GM10266 (cell line): ENCODE measurements at regions not wholly inside any gene's neighbourhood (a gene's known extent, or its start where the extent isn't known, plus 50 kb on each side); places are given as distances from the start of the nearest gene placed in this dataset.

Experiments used
- DNase-seq: peaks from one replicate; pipeline ENCODE4 v3.0.0; 2012; ENCODE audit errors: extremely low spot score
- TF ChIP-seq, protein P1 (sequence below): IDR thresholded peaks from 2 replicates; pipeline ENCODE4 v1.5.1; 2012; ENCODE audit warnings: mild to moderate bottlenecking, low read depth; ENCODE audit not compliant: control insufficient read depth, insufficient read depth; ENCODE audit errors: missing control alignments

DNA sequence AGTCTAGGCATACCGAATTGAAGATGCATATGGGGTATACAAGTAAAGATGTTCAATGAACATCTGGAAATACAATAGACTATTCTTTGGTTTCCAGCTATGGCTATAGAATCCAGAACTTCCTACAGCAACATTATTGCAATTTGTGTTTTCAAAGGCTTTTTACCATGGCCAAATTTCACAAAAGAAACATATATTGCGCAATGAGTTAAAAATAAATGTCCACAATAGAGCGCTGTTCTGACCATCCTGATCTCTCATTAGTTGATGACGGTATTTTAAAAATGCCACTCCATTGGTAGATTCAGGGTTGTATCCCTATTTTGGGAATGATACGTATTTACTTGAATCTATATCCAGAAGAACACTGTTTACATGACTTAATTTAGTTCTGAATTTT, 139.2 kb downstream of the LINC00632 start:
- no peak for DNase-seq
- TF ChIP-seq, protein P1, sequence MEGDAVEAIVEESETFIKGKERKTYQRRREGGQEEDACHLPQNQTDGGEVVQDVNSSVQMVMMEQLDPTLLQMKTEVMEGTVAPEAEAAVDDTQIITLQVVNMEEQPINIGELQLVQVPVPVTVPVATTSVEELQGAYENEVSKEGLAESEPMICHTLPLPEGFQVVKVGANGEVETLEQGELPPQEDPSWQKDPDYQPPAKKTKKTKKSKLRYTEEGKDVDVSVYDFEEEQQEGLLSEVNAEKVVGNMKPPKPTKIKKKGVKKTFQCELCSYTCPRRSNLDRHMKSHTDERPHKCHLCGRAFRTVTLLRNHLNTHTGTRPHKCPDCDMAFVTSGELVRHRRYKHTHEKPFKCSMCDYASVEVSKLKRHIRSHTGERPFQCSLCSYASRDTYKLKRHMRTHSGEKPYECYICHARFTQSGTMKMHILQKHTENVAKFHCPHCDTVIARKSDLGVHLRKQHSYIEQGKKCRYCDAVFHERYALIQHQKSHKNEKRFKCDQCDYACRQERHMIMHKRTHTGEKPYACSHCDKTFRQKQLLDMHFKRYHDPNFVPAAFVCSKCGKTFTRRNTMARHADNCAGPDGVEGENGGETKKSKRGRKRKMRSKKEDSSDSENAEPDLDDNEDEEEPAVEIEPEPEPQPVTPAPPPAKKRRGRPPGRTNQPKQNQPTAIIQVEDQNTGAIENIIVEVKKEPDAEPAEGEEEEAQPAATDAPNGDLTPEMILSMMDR, result no peak

DNA sequence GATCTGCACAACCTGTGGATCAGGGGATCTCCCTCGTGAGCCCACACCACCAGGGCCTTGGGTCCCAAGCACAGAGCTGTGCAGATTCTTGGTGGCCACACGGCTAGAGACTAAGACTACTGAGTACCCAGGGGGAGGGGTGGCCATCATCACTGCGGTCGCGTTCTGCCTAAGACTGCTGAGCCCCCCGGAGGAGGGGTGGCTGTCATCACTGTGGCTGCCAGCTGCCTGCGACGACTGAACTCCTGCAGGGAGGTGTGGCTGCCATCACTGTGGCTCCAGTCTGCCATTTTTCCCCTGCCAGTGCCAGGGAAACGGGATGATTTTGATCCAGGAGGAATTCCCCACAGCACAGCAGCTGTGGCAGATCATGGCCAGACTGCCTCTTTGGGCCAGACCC, 141.7 kb upstream of the SPANXB1 start:
- DNase-seq, result no peak
- TF ChIP-seq, protein P1, result no peak

- DNase-seq, result no peak
These were observed 135.9 kb upstream of the SPANXB1 start for GRCh38 chrX:140866446-140866845.

DNA sequence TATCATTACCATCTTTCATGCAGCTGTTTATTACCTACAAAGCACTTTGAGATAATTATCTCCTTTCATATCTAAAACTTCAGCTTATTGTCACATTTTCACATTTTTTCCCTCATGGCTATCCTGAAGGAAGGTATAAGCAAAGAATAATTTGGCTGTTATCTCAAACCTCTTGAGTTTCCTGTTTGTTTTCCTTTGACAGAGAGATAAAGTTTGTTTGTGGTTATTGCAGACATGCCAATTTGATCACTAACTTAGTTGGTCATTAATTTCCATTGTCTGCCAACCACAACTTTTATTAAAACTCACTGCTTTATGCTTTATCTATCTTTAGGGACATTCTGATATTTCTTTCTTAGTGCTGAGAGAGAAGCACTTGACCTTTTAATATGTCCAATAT, 89.8 kb upstream of the SPANXB1 start:
- TF ChIP-seq, protein P1, result no peak
- no peak for DNase-seq

More at GRCh38 chrX:140866446-140866845, 135.9 kb upstream of the SPANXB1 start:
- TF ChIP-seq, protein P1, result no peak

GRCh38 chrX:140913802-140914501, 88.4 kb upstream of the SPANXB1 start:
- TF ChIP-seq, protein P1, result no peak
- DNase-seq, result no peak

GRCh38 chrX:140916872-140917271, 85.5 kb upstream of the SPANXB1 start:
- TF ChIP-seq, protein P1, result no peak

GRCh38 chrX:140917354-140918115, 84.9 kb upstream of the SPANXB1 start:
- no peak for DNase-seq
- TF ChIP-seq, protein P1, result no peak

More at GRCh38 chrX:140916872-140917271, 85.5 kb upstream of the SPANXB1 start:
- no peak for DNase-seq
